Chondrocyte (in vitro differentiated cells): ENCODE measurements at regions not wholly inside any gene's neighbourhood (a gene's known extent, or its start where the extent isn't known, plus 50 kb on each side); places are given as distances from the start of the nearest gene placed in this dataset.

ENCODE experiments used
- DNase-seq: peaks from one replicate; pipeline ENCODE4 v3.0.0; 2021; ENCODE audit warnings: mixed read lengths, low spot score
- H3K27ac Mint-ChIP-seq: one replicate; pipeline ENCODE4 v1.8.0; 2021; ENCODE audit warnings: mild to moderate bottlenecking, moderate library complexity, mixed read lengths; ENCODE audit not compliant: unreplicated experiment
- H3K27me3 Mint-ChIP-seq: 2 replicates; pipeline ENCODE4 v1.8.0; 2021; ENCODE audit warnings: low read depth, mixed read lengths
- H3K36me3 Mint-ChIP-seq: 2 replicates; pipeline ENCODE4 v1.8.0; 2021; ENCODE audit warnings: low read depth, mixed read lengths
- H3K4me1 Mint-ChIP-seq: 2 replicates; pipeline ENCODE4 v1.8.0; 2021; ENCODE audit warnings: low read depth, mild to moderate bottlenecking, mixed read lengths
- H3K4me3 Mint-ChIP-seq: one replicate; pipeline ENCODE4 v1.8.0; 2021; ENCODE audit warnings: mild to moderate bottlenecking, moderate library complexity, mixed read lengths; ENCODE audit not compliant: unreplicated experiment
- H3K9me3 Mint-ChIP-seq: 2 replicates; pipeline ENCODE4 v1.8.0; 2021; ENCODE audit warnings: low read depth, mixed read lengths
- TF ChIP-seq, protein P1 (sequence below): fragments of 200-600 bp; sonication (generic); IDR thresholded peaks from 2 replicates; pipeline ENCODE4 v1.5.0; 2021; ENCODE audit warnings: antibody characterized with exemption, mild to moderate bottlenecking, moderate library complexity

GRCh38 chr10:8456386-8456785 is 401.9 kb downstream of the GATA3 start:
- no peak overlapping the region for H3K4me3 Mint-ChIP-seq
- H3K4me1 Mint-ChIP-seq = no peaks in the 10 kb centered on the region
- no peaks in the 10 kb centered on the region for H3K27me3 Mint-ChIP-seq
- DNase-seq = no peak
- H3K27ac Mint-ChIP-seq = no peak overlapping the region
- H3K9me3 Mint-ChIP-seq = peaks cover 20% of the 10 kb centered on the region
- H3K36me3 Mint-ChIP-seq = no peaks in the 10 kb centered on the region
- TF ChIP-seq, protein P1, sequence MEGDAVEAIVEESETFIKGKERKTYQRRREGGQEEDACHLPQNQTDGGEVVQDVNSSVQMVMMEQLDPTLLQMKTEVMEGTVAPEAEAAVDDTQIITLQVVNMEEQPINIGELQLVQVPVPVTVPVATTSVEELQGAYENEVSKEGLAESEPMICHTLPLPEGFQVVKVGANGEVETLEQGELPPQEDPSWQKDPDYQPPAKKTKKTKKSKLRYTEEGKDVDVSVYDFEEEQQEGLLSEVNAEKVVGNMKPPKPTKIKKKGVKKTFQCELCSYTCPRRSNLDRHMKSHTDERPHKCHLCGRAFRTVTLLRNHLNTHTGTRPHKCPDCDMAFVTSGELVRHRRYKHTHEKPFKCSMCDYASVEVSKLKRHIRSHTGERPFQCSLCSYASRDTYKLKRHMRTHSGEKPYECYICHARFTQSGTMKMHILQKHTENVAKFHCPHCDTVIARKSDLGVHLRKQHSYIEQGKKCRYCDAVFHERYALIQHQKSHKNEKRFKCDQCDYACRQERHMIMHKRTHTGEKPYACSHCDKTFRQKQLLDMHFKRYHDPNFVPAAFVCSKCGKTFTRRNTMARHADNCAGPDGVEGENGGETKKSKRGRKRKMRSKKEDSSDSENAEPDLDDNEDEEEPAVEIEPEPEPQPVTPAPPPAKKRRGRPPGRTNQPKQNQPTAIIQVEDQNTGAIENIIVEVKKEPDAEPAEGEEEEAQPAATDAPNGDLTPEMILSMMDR = no peak

DNA sequence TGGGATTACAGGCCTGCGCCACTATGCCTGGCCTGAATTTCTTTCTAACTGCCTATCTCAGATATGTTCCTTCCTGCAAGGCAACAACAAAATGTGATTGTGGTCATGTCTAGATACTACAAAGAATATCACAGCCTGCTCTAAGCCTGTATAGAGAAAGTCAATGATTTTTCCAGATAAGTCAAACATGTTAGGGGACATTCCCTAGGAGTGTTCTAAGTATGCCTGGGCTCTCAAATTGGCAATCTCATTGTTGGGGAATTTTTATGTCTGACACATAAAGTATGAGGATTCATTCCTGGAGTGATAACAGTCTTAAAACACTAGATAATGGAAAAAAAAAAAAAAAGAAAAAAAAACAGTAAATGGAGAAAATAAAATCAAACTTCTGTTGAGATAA is 406.1 kb downstream of the GATA3 start:
- peaks cover 20% of the 10 kb centered on the region for H3K9me3 Mint-ChIP-seq
- H3K27ac Mint-ChIP-seq = no peak overlapping the region
- H3K4me3 Mint-ChIP-seq = no peak overlapping the region
- no peaks in the 10 kb centered on the region for H3K36me3 Mint-ChIP-seq
- no peaks in the 10 kb centered on the region for H3K27me3 Mint-ChIP-seq
- TF ChIP-seq, protein P1 = no peak
- no peak for DNase-seq
- no peaks in the 10 kb centered on the region for H3K4me1 Mint-ChIP-seq

DNA sequence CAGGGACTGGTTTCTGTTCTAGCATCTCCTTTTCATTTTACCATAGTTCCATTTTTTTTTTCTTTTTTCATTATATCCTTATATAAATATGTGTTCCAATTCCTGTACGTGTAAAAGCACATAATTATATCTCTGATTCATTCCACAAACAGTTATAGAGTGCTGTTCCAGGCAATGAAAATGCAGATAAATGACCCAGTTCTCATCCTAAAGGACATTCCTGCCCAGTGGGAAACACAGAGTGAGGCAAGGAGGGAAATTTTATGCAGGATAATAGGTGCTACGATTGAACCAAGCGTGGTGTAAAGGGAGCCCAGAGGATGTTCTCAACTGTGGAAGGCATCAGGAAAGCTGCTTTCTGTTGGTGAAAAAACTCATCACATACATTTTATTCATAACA is 408.1 kb downstream of the GATA3 start:
- TF ChIP-seq, protein P1 = no peak
- Mint-ChIP-seq H3K9me3 (peaks cover 13% of the 10 kb centered on the region), H3K4me3 (no peak overlapping the region), H3K36me3 (no peaks in the 10 kb centered on the region), H3K27me3 (no peaks in the 10 kb centered on the region), H3K27ac (no peak overlapping the region), H3K4me1 (no peaks in the 10 kb centered on the region)
- DNase-seq = no peak

DNA sequence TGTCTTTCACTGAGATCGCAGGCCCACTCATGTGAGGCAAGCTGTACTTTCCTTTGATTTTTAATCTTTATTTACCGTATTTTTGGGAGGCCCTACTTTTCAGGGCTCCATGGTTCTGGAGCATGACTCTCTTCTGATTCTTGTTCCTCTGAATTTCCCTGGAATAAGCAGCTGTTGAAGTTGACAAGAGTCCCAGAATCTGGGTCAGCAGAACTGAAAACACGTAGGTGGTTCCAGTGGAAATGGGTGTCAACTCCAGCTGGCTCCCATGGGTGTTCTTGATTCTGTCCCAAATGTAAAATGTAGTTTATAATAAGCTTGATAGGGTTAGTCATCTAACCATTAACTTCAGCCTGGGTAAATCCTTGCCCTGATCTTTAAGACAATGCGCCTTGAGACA is 409.4 kb downstream of the GATA3 start:
- no peak for DNase-seq
- Mint-ChIP-seq H3K9me3 (peaks cover 6% of the 10 kb centered on the region), H3K27me3 (no peaks in the 10 kb centered on the region), H3K27ac (no peak overlapping the region), H3K4me1 (no peaks in the 10 kb centered on the region), H3K36me3 (no peaks in the 10 kb centered on the region), H3K4me3 (no peak overlapping the region)
- TF ChIP-seq, protein P1 = no peak

DNA sequence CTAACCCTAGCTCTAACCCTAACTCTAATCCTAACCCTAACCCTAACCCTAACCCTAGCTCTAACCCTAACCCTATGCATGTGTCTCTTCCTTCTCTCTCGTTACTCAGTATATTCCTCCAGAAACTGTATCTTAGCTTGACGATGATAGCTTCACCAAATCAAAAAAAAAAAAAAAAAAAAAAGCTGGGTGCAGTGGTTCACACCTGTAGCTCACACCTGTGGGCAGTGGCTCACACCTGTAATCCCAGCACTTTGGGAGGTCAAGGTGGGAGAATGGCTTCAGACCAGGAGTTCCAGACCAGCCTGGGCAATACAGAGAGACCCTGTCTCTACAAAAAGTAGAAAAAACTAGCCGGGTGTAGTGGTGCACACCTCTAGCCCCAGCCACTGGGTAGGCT is 414.0 kb downstream of the GATA3 start:
- Mint-ChIP-seq H3K27ac (no peak overlapping the region), H3K27me3 (no peaks in the 10 kb centered on the region), H3K36me3 (no peaks in the 10 kb centered on the region), H3K4me3 (no peak overlapping the region), H3K9me3 (no peaks in the 10 kb centered on the region), H3K4me1 (no peaks in the 10 kb centered on the region)
- no peak for DNase-seq
- TF ChIP-seq, protein P1 = no peak
